SU-DHL-6 (cell line): ENCODE measurements at regions not wholly inside any gene's neighbourhood (a gene's known extent, or its start where the extent isn't known, plus 50 kb on each side); places are given as distances from the start of the nearest gene placed in this dataset.

Experiments
- H2AFZ ChIP-seq: fragments of 200-600 bp; sonication (generic); 2 replicates; pipeline ENCODE4 v1.6.1; 2014; ENCODE audit warnings: low read depth, mild to moderate bottlenecking, moderate library complexity, mixed read lengths, antibody characterized with exemption, low read length; ENCODE audit not compliant: severe bottlenecking
- H3F3A ChIP-seq: fragments of 200-600 bp; shearing (Covaris generic); 2 replicates; pipeline ENCODE4 v1.6.0; 2016; ENCODE audit warnings: antibody characterized with exemption, mild to moderate bottlenecking; ENCODE audit not compliant: insufficient read depth
- H3K27ac ChIP-seq: fragments of 200-600 bp; sonication (generic); 2 replicates; pipeline ENCODE4 v1.5.1; 2016; ENCODE audit warnings: low read depth, mild to moderate bottlenecking, low read length, moderate library complexity, mixed read lengths
- H3K27me3 ChIP-seq: fragments of 200-600 bp; sonication (generic), shearing (Covaris generic); 2 replicates; pipeline ENCODE4 v1.6.0; 2014; ENCODE audit warnings: mild to moderate bottlenecking, low read length
- H3K36me3 ChIP-seq: fragments of 200-600 bp; sonication (generic); 2 replicates; pipeline ENCODE4 v1.6.1; 2014; ENCODE audit warnings: mild to moderate bottlenecking, low read length, mixed read lengths
- H3K4me2 ChIP-seq: fragments of 300-600, 200-600 bp; shearing (Covaris generic), sonication (generic); 2 replicates; pipeline ENCODE4 v1.6.0; 2014; ENCODE audit warnings: low read length, low read depth, mild to moderate bottlenecking; ENCODE audit not compliant: poor library complexity, severe bottlenecking
- H3K4me3 ChIP-seq: fragments of 200-600 bp; sonication (generic); 2 replicates; pipeline ENCODE4 v1.5.1; 2014; ENCODE audit warnings: antibody characterized with exemption, low read length, mild to moderate bottlenecking, mixed read lengths; ENCODE audit not compliant: insufficient read depth, poor library complexity, severe bottlenecking
- H3K79me2 ChIP-seq: fragments of 200-600 bp; sonication (generic); 2 replicates; pipeline ENCODE4 v1.6.1; 2014; ENCODE audit warnings: mild to moderate bottlenecking, low read length, moderate library complexity; ENCODE audit not compliant: insufficient read depth
- H3K9ac ChIP-seq: fragments of 200-600 bp; sonication (generic); 2 replicates; pipeline ENCODE4 v1.7.0; 2014; ENCODE audit warnings: mild to moderate bottlenecking, low read length
- H3K9me2 ChIP-seq: fragments of 200-600 bp; sonication (generic); replicated peaks from 2 replicates; pipeline ENCODE4 v1.6.1; 2014; ENCODE audit warnings: low read length; ENCODE audit not compliant: insufficient read depth
- H3K9me3 ChIP-seq: fragments of 200-600 bp; sonication (generic); 2 replicates; pipeline ENCODE4 v1.6.1; 2014; ENCODE audit warnings: low read length, mixed read lengths; ENCODE audit not compliant: insufficient read depth
- H4K20me1 ChIP-seq: fragments of 200-600 bp; sonication (generic); 2 replicates; pipeline ENCODE4 v1.6.1; 2014; ENCODE audit warnings: low read depth, mild to moderate bottlenecking, antibody characterized with exemption, low read length, moderate library complexity, mixed read lengths
- EZH2phosphoT487 ChIP-seq: fragments of 200-600 bp; sonication (generic), shearing (Covaris generic); conservative IDR thresholded peaks from 2 replicates; pipeline ENCODE4 v1.6.1; 2018; ENCODE audit warnings: mild to moderate bottlenecking, antibody characterized with exemption, low read length, moderate library complexity, mixed read lengths
- TF ChIP-seq, protein P1 (sequence below): fragments of 200-600 bp; sonication (generic); IDR thresholded peaks from one replicate; pipeline ENCODE4 v1.5.1; 2017; ENCODE audit warnings: antibody characterized with exemption, mild to moderate bottlenecking, low read length, moderate library complexity; ENCODE audit not compliant: insufficient read depth, poor library complexity, severe bottlenecking

GRCh38 chr13:82593239-82593638 is 1289.0 kb downstream of the SLITRK1 start:
- no peaks in the 10 kb centered on the region for H3K36me3 ChIP-seq
- no peaks in the 10 kb centered on the region for H3K27me3 ChIP-seq
- no peak overlapping the region for H2AFZ ChIP-seq
- H3F3A ChIP-seq = no peaks in the 10 kb centered on the region
- TF ChIP-seq EZH2phosphoT487 = no peak
- TF ChIP-seq, protein P1, sequence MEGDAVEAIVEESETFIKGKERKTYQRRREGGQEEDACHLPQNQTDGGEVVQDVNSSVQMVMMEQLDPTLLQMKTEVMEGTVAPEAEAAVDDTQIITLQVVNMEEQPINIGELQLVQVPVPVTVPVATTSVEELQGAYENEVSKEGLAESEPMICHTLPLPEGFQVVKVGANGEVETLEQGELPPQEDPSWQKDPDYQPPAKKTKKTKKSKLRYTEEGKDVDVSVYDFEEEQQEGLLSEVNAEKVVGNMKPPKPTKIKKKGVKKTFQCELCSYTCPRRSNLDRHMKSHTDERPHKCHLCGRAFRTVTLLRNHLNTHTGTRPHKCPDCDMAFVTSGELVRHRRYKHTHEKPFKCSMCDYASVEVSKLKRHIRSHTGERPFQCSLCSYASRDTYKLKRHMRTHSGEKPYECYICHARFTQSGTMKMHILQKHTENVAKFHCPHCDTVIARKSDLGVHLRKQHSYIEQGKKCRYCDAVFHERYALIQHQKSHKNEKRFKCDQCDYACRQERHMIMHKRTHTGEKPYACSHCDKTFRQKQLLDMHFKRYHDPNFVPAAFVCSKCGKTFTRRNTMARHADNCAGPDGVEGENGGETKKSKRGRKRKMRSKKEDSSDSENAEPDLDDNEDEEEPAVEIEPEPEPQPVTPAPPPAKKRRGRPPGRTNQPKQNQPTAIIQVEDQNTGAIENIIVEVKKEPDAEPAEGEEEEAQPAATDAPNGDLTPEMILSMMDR = no peak
- no peaks in the 10 kb centered on the region for H3K9me2 ChIP-seq
- H3K79me2 ChIP-seq = no peaks in the 10 kb centered on the region
- no peak overlapping the region for H3K4me3 ChIP-seq
- peaks cover 6% of the 10 kb centered on the region; the same call in 1 of the 2 replicates for H3K9me3 ChIP-seq
- no peak overlapping the region for H3K9ac ChIP-seq
- no peaks in the 10 kb centered on the region for H4K20me1 ChIP-seq
- no peak overlapping the region for H3K4me2 ChIP-seq
- H3K27ac ChIP-seq = no peak overlapping the region

GRCh38 chr13:82571653-82572052 is 1310.6 kb downstream of the SLITRK1 start:
- no peaks in the 10 kb centered on the region for H3K9me2 ChIP-seq
- no peaks in the 10 kb centered on the region for H3F3A ChIP-seq
- no peaks in the 10 kb centered on the region for H4K20me1 ChIP-seq
- H3K79me2 ChIP-seq = no peaks in the 10 kb centered on the region
- no peak overlapping the region for H3K9ac ChIP-seq
- 0 out of 2 replicates have a peak, but pooled peaks cover 5% of the 10 kb centered on the region for H3K9me3 ChIP-seq
- no peaks in the 10 kb centered on the region for H3K36me3 ChIP-seq
- TF ChIP-seq EZH2phosphoT487 = no peak
- TF ChIP-seq, protein P1 = no peak
- H3K4me3 ChIP-seq = no peak overlapping the region
- H2AFZ ChIP-seq = no peak overlapping the region
- no peaks in the 10 kb centered on the region for H3K27me3 ChIP-seq
- H3K27ac ChIP-seq = no peak overlapping the region
- no peak overlapping the region for H3K4me2 ChIP-seq

DNA sequence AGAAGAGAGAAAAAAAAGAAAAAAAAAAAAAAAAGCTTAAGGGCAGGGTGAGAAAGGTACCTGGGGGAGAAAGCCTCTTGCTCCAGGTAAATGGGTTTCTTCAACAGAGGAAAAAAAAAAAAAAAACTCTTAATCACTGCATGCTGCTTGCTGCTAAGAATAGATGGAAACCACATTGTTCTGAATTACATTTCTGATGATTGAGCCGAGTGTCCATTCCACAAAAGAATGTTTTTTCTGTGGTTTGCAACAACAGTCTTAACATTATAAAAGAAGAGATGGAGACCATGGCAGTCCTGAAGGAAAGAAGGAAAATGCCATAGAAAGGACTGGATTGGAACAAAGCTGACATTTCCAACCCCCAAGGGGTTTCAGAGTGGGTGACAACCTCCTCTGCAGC is 1312.7 kb downstream of the SLITRK1 start:
- no peak overlapping the region for H3K9ac ChIP-seq
- 0 out of 2 replicates have a peak, but pooled peaks cover 5% of the 10 kb centered on the region for H3K9me3 ChIP-seq
- H3K4me3 ChIP-seq = no peak overlapping the region
- H4K20me1 ChIP-seq = no peaks in the 10 kb centered on the region
- H3K79me2 ChIP-seq = no peaks in the 10 kb centered on the region
- H3K27me3 ChIP-seq = no peaks in the 10 kb centered on the region
- no peaks in the 10 kb centered on the region for H3F3A ChIP-seq
- no peak overlapping the region for H3K27ac ChIP-seq
- H3K4me2 ChIP-seq = no peak overlapping the region
- H2AFZ ChIP-seq = no peak overlapping the region
- TF ChIP-seq, protein P1 = no peak
- TF ChIP-seq EZH2phosphoT487 = no peak
- H3K36me3 ChIP-seq = no peaks in the 10 kb centered on the region
- H3K9me2 ChIP-seq = no peaks in the 10 kb centered on the region
